ENCODE measurements at regions not wholly inside any gene's neighbourhood (a gene's known extent, or its start where the extent isn't known, plus 50 kb on each side); places are given as distances from the start of the nearest gene placed in this dataset.

GRCh38 chr5:166499447-166500240, 1791.8 kb upstream of the WWC1 start:
- H3K27ac ChIP-seq = no peak overlapping the region
- WGBS, 5 donors = 77 to 85% (median 80%) methylated on average over 3 of the region's 3 CpGs
- no peaks in the 10 kb centered on the region for H3K36me3 ChIP-seq
- H3K4me3 ChIP-seq = no peak overlapping the region
- TF ChIP-seq POLR2A (IDR thresholded peaks at IDR 0.05) = no peak
- H3K27me3 ChIP-seq (replicated peaks in 1 of 7) = no peaks in the 10 kb centered on the region
- H3K9me3 ChIP-seq = peaks cover 0 to 14% (median 0%) of the 10 kb centered on the region in 8 donors
- intact Hi-C loops (cut with DNase I; ENCODE audit: low total_unique reads) = no loop called here
- DNase-seq = no peak
- no peaks in the 10 kb centered on the region for H3K4me1 ChIP-seq

DNA sequence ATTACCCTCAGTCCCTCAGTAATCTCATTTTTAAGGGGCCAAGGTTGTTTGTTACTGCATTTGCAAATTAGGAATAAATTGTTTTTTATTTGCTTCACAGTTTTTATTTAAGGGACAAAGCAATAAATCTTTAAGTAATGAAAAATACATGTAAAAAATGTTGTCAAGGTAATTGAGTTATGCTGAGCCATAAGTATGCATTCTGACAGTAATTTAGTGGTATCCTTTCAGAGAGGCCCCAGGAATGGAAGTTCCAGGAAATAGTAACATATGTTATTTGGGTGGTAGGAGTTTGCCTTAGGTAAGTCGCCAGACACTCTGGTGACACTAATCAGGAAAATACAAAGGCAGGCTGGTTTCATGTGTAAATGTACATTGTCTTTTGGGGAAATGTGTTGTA, 1787.9 kb upstream of the WWC1 start:
- Histone ChIP-seq H3K27me3 (replicated peaks in 1 of 7) (no peaks in the 10 kb centered on the region), H3K4me3 (no peak overlapping the region), H3K4me1 (no peaks in the 10 kb centered on the region), H3K27ac (no peak overlapping the region), H3K9me3 (peaks cover 0 to 24% (median 0%) of the 10 kb centered on the region in 8 donors), H3K36me3 (no peaks in the 10 kb centered on the region)
- DNase-seq = no peak
- TF ChIP-seq POLR2A (IDR thresholded peaks at IDR 0.05) = no peak
- TF ChIP-seq, protein P1, sequence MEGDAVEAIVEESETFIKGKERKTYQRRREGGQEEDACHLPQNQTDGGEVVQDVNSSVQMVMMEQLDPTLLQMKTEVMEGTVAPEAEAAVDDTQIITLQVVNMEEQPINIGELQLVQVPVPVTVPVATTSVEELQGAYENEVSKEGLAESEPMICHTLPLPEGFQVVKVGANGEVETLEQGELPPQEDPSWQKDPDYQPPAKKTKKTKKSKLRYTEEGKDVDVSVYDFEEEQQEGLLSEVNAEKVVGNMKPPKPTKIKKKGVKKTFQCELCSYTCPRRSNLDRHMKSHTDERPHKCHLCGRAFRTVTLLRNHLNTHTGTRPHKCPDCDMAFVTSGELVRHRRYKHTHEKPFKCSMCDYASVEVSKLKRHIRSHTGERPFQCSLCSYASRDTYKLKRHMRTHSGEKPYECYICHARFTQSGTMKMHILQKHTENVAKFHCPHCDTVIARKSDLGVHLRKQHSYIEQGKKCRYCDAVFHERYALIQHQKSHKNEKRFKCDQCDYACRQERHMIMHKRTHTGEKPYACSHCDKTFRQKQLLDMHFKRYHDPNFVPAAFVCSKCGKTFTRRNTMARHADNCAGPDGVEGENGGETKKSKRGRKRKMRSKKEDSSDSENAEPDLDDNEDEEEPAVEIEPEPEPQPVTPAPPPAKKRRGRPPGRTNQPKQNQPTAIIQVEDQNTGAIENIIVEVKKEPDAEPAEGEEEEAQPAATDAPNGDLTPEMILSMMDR (IDR thresholded peaks at IDR 0.05 in 8 of 11, conservative IDR thresholded peaks at IDR 0.05 in 3 of 11) = no peak
- TF ChIP-seq POLR2AphosphoS5 (IDR thresholded peaks at IDR 0.05) = no peak
- intact Hi-C loops (cut with DNase I; ENCODE audit: low total_unique reads) = no loop called here
- WGBS, 5 donors = 74 to 91% (median 87%) methylated on average over 1 of the region's 1 CpG

DNA sequence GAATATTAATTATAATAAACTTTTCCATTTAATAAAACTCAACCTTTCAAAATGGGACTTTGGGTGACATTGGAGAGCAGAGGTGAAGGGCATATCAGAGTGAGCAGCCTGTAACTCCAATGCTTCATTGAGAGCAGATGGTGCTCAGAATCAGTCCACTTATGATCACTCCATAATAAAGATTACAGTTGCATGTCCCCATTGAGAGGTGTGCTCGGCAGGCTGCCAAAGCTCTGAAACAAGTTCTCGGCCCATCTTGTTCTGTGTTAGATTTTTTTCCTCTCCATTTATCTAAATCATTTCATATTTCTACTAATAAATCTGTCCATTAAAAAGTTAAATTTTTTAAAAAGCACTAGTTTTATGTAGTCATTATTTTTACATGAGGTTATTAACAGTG, 1786.4 kb upstream of the WWC1 start:
- no peak for DNase-seq
- no peaks in the 10 kb centered on the region for H3K36me3 ChIP-seq
- no peak overlapping the region for H3K27ac ChIP-seq
- no peaks in the 10 kb centered on the region for H3K27me3 ChIP-seq (replicated peaks in 1 of 7)
- TF ChIP-seq POLR2A (IDR thresholded peaks at IDR 0.05) = no peak
- TF ChIP-seq, protein P1 (IDR thresholded peaks at IDR 0.05 in 8 of 11, conservative IDR thresholded peaks at IDR 0.05 in 3 of 11) = no peak
- TF ChIP-seq POLR2AphosphoS5 (IDR thresholded peaks at IDR 0.05) = no peak
- peaks cover 0 to 32% (median 0%) of the 10 kb centered on the region in 8 donors for H3K9me3 ChIP-seq
- H3K4me3 ChIP-seq = no peak overlapping the region
- intact Hi-C loops (cut with DNase I; ENCODE audit: low total_unique reads) = no loop called here
- no peaks in the 10 kb centered on the region for H3K4me1 ChIP-seq
- 77 to 89% (median 86%) methylated on average over 2 of the region's 2 CpGs for WGBS, 5 donors

DNA sequence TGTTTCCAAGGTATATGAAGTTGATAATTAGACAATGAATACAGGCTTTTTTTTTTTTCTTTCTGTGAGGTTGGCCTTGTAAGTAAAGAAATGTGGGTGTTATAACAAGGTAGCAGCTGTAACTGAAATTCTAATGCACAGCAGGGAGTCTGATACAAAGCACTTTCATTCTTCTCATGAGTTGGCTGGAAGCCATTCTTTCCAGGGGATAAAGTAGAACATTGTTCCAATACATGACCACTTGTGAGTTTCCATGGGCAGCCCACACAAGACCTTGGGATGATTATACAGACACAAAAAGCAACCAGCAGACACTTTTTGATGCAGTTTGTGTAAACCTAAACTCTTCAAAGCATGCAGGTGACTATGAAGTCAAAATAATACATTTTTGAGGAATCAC, 1785.9 kb upstream of the WWC1 start:
- H3K36me3 ChIP-seq = no peaks in the 10 kb centered on the region
- no peaks in the 10 kb centered on the region for H3K4me1 ChIP-seq
- H3K27me3 ChIP-seq (replicated peaks in 1 of 7) = no peaks in the 10 kb centered on the region
- intact Hi-C loops (cut with DNase I; ENCODE audit: low total_unique reads) = no loop called here
- no peak overlapping the region for H3K4me3 ChIP-seq
- no peak for TF ChIP-seq POLR2AphosphoS5 (IDR thresholded peaks at IDR 0.05)
- no peak for TF ChIP-seq POLR2A (IDR thresholded peaks at IDR 0.05)
- TF ChIP-seq, protein P1 (IDR thresholded peaks at IDR 0.05 in 8 of 11, conservative IDR thresholded peaks at IDR 0.05 in 3 of 11) = no peak
- peaks cover 0 to 29% (median 0%) of the 10 kb centered on the region in 8 donors for H3K9me3 ChIP-seq
- no peak overlapping the region for H3K27ac ChIP-seq
- no peak for DNase-seq
